AG09309 (cell line): ENCODE measurements at regions not wholly inside any gene's neighbourhood (a gene's known extent, or its start where the extent isn't known, plus 50 kb on each side); places are given as distances from the start of the nearest gene placed in this dataset.
"Not testable (repeated sequence)": the region's sequence is repeated elsewhere in the genome, so short reads cannot be mapped to it uniquely, and the experiment has no call there.

Experiments used
- DNase-seq: peaks from one replicate; pipeline ENCODE4 v3.0.0-alpha.2; 2010; ENCODE audit warnings: low read depth
- H3K4me3 ChIP-seq: 2 replicates; pipeline ENCODE4 v1.5.1; 2011; ENCODE audit warnings: mild to moderate bottlenecking, low read depth, low read length, moderate library complexity; ENCODE audit not compliant: control insufficient read depth
- TF ChIP-seq, protein P1 (sequence below): IDR thresholded peaks from 2 replicates; pipeline ENCODE4 v1.5.1; 2011; ENCODE audit warnings: mild to moderate bottlenecking, low read depth, low read length, inconsistent platforms; ENCODE audit not compliant: insufficient read depth, control insufficient read depth; ENCODE audit errors: missing control alignments

DNA sequence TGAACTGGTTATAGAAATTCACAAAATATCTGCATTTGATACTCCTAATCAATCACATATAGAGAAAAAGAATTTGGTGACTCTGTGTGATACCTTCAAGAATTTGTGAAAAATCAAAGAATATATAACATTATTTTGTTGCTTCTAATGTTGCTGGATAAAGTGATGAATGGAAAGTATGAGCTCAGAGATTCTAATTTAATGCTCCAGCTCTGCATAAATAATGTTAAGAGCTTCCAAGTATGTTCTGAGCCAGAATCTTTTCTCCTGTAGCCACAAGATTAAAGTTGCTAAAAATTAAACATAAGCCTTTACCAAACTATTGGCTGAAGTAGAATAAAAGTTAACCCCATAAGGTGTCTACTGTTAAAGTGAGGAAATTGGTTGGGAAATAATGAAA lies 294.7 kb upstream of the CT83 start:
- TF ChIP-seq, protein P1, sequence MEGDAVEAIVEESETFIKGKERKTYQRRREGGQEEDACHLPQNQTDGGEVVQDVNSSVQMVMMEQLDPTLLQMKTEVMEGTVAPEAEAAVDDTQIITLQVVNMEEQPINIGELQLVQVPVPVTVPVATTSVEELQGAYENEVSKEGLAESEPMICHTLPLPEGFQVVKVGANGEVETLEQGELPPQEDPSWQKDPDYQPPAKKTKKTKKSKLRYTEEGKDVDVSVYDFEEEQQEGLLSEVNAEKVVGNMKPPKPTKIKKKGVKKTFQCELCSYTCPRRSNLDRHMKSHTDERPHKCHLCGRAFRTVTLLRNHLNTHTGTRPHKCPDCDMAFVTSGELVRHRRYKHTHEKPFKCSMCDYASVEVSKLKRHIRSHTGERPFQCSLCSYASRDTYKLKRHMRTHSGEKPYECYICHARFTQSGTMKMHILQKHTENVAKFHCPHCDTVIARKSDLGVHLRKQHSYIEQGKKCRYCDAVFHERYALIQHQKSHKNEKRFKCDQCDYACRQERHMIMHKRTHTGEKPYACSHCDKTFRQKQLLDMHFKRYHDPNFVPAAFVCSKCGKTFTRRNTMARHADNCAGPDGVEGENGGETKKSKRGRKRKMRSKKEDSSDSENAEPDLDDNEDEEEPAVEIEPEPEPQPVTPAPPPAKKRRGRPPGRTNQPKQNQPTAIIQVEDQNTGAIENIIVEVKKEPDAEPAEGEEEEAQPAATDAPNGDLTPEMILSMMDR = no peak
- no peak for DNase-seq
- no peak overlapping the region for H3K4me3 ChIP-seq

DNA sequence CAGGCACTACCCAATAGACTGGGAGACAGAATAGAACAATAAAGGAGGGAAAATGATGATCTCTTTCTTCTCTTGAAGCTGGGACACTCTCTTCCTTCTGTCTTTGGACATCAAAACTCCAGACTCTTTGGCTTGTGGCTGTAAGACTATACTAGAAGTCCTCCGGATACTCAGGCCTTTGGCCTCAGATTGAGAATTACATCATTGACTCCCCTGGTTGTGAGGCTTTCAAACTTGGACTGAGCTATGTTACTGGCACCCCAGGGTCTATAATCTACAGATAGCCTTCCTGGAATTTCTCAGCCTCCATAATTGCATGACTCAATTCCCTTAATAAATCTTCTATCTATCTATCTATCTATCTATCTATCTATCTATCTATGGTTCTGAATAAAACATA lies 294.2 kb upstream of the CT83 start:
- DNase-seq = no peak
- H3K4me3 ChIP-seq = no peak overlapping the region
- TF ChIP-seq, protein P1 = no peak

DNA sequence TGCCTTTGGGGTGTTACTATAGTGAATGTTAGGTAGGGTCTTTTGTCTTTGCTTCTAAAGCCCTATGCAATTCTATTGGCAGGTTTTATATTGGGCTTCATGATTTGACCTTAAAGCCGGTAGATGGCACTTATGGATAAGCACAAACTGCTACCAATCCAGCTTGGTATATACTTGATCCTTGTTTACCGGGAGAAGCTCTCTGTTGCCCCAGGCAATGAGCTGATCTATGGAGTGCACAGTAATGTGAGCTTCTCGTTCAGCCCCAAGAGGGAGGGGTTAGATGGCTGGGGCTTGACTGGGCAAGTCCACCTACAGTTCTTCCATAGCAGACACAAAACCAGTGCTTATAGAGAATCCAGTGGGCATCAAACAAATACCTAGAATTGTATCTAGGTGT lies 287.2 kb upstream of the CT83 start:
- DNase-seq = peak; percentile 10
- TF ChIP-seq, protein P1 = no peak
- H3K4me3 ChIP-seq = no peak overlapping the region

DNA sequence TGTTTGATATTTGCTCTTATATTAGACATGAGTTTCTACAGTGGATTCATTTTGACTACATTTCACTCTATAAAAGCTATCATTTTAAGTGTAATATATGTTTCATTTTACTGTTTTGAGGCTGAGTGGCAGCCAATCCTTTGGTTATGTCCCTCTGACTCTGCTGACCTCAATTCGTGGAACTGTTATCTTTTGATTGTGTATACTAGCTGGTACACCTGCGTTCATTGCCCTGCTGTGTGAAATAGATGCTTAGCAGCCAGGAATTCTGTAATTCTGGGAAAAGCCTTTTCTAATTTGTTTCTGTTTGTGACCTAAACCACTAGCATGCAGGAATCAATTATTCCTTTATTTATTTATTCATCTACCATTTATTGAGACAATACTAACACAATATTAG lies 269.4 kb upstream of the CT83 start:
- TF ChIP-seq, protein P1 = no peak
- no peak for DNase-seq
- H3K4me3 ChIP-seq = no peak overlapping the region

DNA sequence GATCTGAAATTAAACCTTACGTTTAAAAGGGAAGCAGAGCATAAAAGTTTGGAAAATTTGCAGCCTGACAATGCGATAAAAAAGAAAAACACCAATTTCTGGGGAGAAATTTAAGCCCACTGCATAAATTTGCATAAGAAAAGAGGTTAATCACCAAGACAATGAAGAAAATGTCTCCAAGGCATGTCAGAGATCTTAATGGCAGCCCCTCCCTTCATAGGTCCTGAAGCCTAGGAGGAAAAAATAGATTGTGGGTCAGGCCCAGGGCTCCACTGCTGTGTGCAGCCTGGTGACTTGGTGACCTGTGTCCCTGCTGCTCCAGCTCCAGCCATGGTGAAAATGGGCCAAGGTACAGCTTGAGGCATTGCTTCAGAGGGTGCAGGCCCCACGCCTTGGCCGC lies 264.0 kb upstream of the CT83 start:
- no peak overlapping the region for H3K4me3 ChIP-seq
- no peak for DNase-seq
- TF ChIP-seq, protein P1 = no peak

DNA sequence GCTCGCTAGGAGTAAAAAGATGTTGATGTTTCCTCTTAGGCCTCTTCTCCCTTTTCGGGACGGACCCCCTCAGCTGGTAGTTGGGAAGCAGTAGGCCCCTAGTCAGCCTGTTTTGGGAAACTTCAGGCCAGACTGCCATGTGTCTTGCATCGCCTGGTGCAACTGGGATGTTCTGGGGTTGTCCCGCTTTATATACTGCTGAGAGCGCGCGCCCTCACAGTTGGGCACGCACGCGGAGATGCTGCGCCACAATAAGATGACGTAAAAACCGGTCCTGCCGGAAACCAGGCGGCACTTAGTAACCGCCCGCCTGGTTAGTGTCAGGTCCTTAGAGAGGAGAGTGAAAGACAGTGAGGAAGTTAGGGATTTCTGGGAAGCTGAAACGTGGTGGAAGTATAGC lies 231.3 kb upstream of the CT83 start:
- no peak for DNase-seq
- TF ChIP-seq, protein P1 = no peak
- H3K4me3 ChIP-seq = no peak overlapping the region

DNA sequence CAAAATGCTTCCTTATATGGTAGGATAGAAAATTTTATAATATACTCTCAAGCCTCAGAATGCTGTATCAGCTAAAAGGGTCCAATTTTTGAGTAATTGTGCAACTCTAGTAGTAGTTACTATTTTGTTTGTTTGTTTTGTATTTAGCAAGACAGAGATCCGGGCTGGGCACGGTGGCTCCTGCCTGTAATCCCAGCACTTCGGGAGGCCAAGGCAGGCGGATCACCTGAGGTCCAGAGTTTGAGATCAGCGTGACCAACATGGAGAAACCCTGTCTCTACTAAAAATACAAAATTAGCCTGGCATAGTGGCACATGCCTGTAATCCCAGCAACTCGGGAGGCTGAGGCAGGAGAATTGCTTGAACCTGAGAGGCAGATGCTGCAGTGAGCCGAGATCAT lies 216.8 kb upstream of the CT83 start:
- H3K4me3 ChIP-seq, DNase-seq: not testable (repeated sequence)
